Thyroid gland (tissue), 4 donors: ENCODE measurements at regions not wholly inside any gene's neighbourhood (a gene's known extent, or its start where the extent isn't known, plus 50 kb on each side); places are given as distances from the start of the nearest gene placed in this dataset.

Experiments used
- DNase-seq, 2 donors: peaks; one replicate each; pipeline ENCODE4 v3.0.0-alpha.2; 2019
- H3K27ac ChIP-seq, 3 donors: fragments of 200-600 bp; sonication (generic); 1 replicate in 2 of 3; 2 replicates in 1 of 3; pipeline ENCODE4 v1.5.1; 2016 to 2019; ENCODE audit warnings: mild to moderate bottlenecking in 1 of 3, moderate library complexity in 1 of 3
- H3K27me3 ChIP-seq: fragments of 200-600 bp; sonication (generic); one replicate; pipeline ENCODE4 v1.5.1; 2019
- H3K36me3 ChIP-seq, 2 donors: fragments of 200-600 bp; sonication (generic); one replicate each; pipeline ENCODE4 v1.5.1; 2016 to 2019
- H3K4me1 ChIP-seq, 2 donors: fragments of 200-600 bp; sonication (generic); one replicate each; pipeline ENCODE4 v1.5.1; 2017 to 2019
- H3K4me3 ChIP-seq, 3 donors: fragments of 200-600 bp; sonication (generic); replicated peaks in 1 of 3; 1 replicate in 2 of 3; 2 replicates in 1 of 3; pipeline ENCODE4 v1.5.1; 2016; ENCODE audit warnings: mild to moderate bottlenecking in 1 of 3
- H3K9me3 ChIP-seq: fragments of 200-600 bp; sonication (generic); one replicate; pipeline ENCODE4 v1.5.1; 2017
- POLR2A ChIP-seq, 2 donors: fragments of 450-650 bp; IDR thresholded peaks; one replicate each; pipeline ENCODE4 v1.6.1; 2017; ENCODE audit warnings: antibody characterized with exemption in 2 of 2, mild to moderate bottlenecking in 2 of 2, moderate library complexity in 1 of 2
- WGBS, 2 donors: methylation state at CpG; one replicate each; pipeline ENCODE4 v1.1.5; 2017; 5-methylcytosine and 5-hydroxymethylcytosine counted together
- intact Hi-C: fragments of 100-400 bp; cut with DNase I; formaldehyde crosslinking; loops from one replicate; pipeline ENCODE4 v1.15.1; 2023
- TF ChIP-seq, protein P1 (sequence below), 6 experiments: fragments of 200-600 bp in 3 of 6; fragments of 450-650 bp in 3 of 6; sonication (generic) in 3 of 6; IDR thresholded peaks; one replicate each; pipeline ENCODE4 v1.5.1; 2016 to 2019; ENCODE audit warnings: antibody characterized with exemption in 6 of 6, mild to moderate bottlenecking in 2 of 6, inconsistent platforms in 1 of 6, moderate library complexity in 1 of 6

DNA sequence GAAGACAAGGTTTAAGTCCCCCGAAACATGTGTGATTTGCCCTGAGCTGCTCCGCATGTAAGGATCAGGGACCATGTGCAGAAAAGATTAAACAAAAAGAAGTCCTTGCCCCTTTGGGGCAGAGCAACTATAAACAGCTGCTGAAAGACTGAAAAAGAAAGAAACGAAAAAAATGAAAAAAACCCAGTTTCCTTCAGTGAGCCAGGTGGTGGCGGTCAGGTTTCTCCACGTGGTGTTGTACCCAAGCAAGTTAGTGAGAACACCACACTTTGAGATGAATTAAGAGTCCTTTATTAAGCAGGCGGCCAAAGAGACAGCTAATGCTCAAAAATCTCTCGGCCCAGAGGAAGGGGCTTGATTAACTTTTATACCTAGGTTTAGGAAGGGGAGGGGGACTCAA is 404.9 kb upstream of the SYT4 start:
- no peak for DNase-seq
- Histone ChIP-seq H3K9me3 (no peaks in the 10 kb centered on the region), H3K36me3 (no peaks in the 10 kb centered on the region), H3K27me3 (no peaks in the 10 kb centered on the region), H3K4me3 (no peak overlapping the region), H3K4me1 (no peaks in the 10 kb centered on the region), H3K27ac (no peak overlapping the region)
- TF ChIP-seq, protein P1, sequence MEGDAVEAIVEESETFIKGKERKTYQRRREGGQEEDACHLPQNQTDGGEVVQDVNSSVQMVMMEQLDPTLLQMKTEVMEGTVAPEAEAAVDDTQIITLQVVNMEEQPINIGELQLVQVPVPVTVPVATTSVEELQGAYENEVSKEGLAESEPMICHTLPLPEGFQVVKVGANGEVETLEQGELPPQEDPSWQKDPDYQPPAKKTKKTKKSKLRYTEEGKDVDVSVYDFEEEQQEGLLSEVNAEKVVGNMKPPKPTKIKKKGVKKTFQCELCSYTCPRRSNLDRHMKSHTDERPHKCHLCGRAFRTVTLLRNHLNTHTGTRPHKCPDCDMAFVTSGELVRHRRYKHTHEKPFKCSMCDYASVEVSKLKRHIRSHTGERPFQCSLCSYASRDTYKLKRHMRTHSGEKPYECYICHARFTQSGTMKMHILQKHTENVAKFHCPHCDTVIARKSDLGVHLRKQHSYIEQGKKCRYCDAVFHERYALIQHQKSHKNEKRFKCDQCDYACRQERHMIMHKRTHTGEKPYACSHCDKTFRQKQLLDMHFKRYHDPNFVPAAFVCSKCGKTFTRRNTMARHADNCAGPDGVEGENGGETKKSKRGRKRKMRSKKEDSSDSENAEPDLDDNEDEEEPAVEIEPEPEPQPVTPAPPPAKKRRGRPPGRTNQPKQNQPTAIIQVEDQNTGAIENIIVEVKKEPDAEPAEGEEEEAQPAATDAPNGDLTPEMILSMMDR (IDR thresholded peaks at IDR 0.05), result no peak
- no peak for TF ChIP-seq POLR2A (IDR thresholded peaks at IDR 0.05)
- WGBS, 2 donors, result 89% methylated on average over 7 of the region's 7 CpGs
- intact Hi-C loops, result no loop called here

- intact Hi-C loops, result no loop called here
- no peak for DNase-seq
- H3K9me3 ChIP-seq, result no peaks in the 10 kb centered on the region
- no peaks in the 10 kb centered on the region for H3K27me3 ChIP-seq
- no peak for TF ChIP-seq POLR2A (IDR thresholded peaks at IDR 0.05)
- TF ChIP-seq, protein P1 (IDR thresholded peaks at IDR 0.05), result no peak
- H3K4me3 ChIP-seq, result no peak overlapping the region
- no peak overlapping the region for H3K27ac ChIP-seq
- no peaks in the 10 kb centered on the region for H3K36me3 ChIP-seq
- H3K4me1 ChIP-seq, result no peaks in the 10 kb centered on the region
- WGBS, 2 donors, result 94 to 100% methylated on average over 1 of the region's 1 CpG
These were observed 409.4 kb upstream of the SYT4 start for GRCh38 chr18:43686709-43687108.

DNA sequence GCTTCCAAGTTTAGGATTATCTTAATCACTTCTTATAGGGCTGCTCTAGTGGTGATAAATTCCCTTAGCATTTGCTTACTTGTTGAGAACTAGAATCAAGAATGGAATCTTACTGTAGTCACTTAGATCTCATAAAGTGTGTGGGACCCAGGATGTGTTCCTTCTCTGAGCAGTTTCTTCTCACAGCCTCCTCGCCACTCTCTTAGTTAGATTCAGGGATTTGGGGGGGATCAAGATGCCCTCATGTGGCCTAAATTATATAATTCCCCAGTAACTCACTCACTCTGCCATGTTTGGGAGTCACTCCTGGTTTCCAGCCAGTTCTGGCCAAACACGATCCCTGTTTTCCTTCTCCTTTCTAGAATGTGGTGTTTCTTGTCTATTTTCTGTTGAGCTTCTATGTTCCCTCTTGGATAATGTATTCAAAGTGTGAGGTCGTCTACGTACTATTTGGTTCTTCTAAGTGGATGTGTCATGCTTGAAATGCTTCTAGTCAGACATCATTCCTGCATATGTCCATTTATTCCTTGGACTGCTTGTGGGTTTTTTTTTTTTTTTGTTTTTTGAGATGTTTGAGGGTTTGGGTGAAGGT is 414.9 kb upstream of the SYT4 start:
- DNase-seq, result no peak
- no peaks in the 10 kb centered on the region for H3K4me1 ChIP-seq
- no peak overlapping the region for H3K4me3 ChIP-seq
- H3K27ac ChIP-seq, result no peak overlapping the region
- intact Hi-C loops, result no loop called here
- H3K27me3 ChIP-seq, result no peaks in the 10 kb centered on the region
- no peaks in the 10 kb centered on the region for H3K36me3 ChIP-seq
- WGBS, 2 donors, result 85 to 89% methylated on average over 4 of the region's 4 CpGs
- TF ChIP-seq, protein P1 (IDR thresholded peaks at IDR 0.05), result no peak
- TF ChIP-seq POLR2A (IDR thresholded peaks at IDR 0.05), result no peak
- no peaks in the 10 kb centered on the region for H3K9me3 ChIP-seq

GRCh38 chr18:43702399-43702798 is 425.1 kb upstream of the SYT4 start:
- TF ChIP-seq, protein P1 (IDR thresholded peaks at IDR 0.05), result no peak
- TF ChIP-seq POLR2A (IDR thresholded peaks at IDR 0.05), result no peak
- H3K4me1 ChIP-seq, result no peaks in the 10 kb centered on the region
- H3K36me3 ChIP-seq, result no peaks in the 10 kb centered on the region
- no peak overlapping the region for H3K4me3 ChIP-seq
- no peak for DNase-seq
- no peaks in the 10 kb centered on the region for H3K27me3 ChIP-seq
- 83 to 84% methylated on average over 2 of the region's 2 CpGs for WGBS, 2 donors
- intact Hi-C loops, result no loop called here
- no peaks in the 10 kb centered on the region for H3K9me3 ChIP-seq
- H3K27ac ChIP-seq, result no peak overlapping the region

GRCh38 chr18:43703050-43703449 is 425.8 kb upstream of the SYT4 start:
- intact Hi-C loops, result no loop called here
- 76 to 78% methylated on average over 2 of the region's 2 CpGs for WGBS, 2 donors
- H3K9me3 ChIP-seq, result no peaks in the 10 kb centered on the region
- no peaks in the 10 kb centered on the region for H3K36me3 ChIP-seq
- TF ChIP-seq, protein P1 (IDR thresholded peaks at IDR 0.05), result no peak
- TF ChIP-seq POLR2A (IDR thresholded peaks at IDR 0.05), result no peak
- DNase-seq, result no peak
- H3K4me1 ChIP-seq, result no peaks in the 10 kb centered on the region
- H3K27ac ChIP-seq, result no peak overlapping the region
- H3K27me3 ChIP-seq, result no peaks in the 10 kb centered on the region
- no peak overlapping the region for H3K4me3 ChIP-seq
